HCT116 (cell line): ENCODE measurements at regions not wholly inside any gene's neighbourhood (a gene's known extent, or its start where the extent isn't known, plus 50 kb on each side); places are given as distances from the start of the nearest gene placed in this dataset.

Source experiments
- ELF1 ChIP-seq: IDR thresholded peaks from 2 replicates; pipeline ENCODE4 v1.6.1; 2012; ENCODE audit warnings: low read depth, borderline replicate concordance
- POLR2AphosphoS5 ChIP-seq: IDR thresholded peaks from 2 replicates; pipeline ENCODE4 v1.6.1; 2011; ENCODE audit warnings: mild to moderate bottlenecking, low read depth, low read length, moderate library complexity
- SP1 ChIP-seq: IDR thresholded peaks from 2 replicates; pipeline ENCODE4 v1.6.1; 2012; ENCODE audit warnings: low read depth
- YY1 ChIP-seq: IDR thresholded peaks from 2 replicates; pipeline ENCODE4 v1.6.1; 2011; ENCODE audit warnings: low read length, low read depth, moderate library complexity, mild to moderate bottlenecking; ENCODE audit not compliant: insufficient replicate concordance; ENCODE audit errors: extremely low read depth
- ZNF274 ChIP-seq: fragments of 200-500 bp; sonication (Bioruptor generic); IDR thresholded peaks from 2 replicates; pipeline ENCODE4 v1.6.1; 2014; ENCODE audit warnings: mild to moderate bottlenecking, low read depth, low read length, inconsistent platforms
- TF ChIP-seq, protein P1 (sequence below), 3 experiments: fragments of 200-600 bp in 1 of 3; sonication (generic) in 1 of 3; IDR thresholded peaks in 2 of 3; conservative IDR thresholded peaks in 1 of 3; 2 replicates each; pipeline ENCODE4 v1.5.1; 2012 to 2017; ENCODE audit warnings: low read depth in 2 of 3, low read length in 2 of 3, antibody characterized with exemption in 1 of 3, borderline replicate concordance in 1 of 3, control low read depth in 1 of 3, mild to moderate bottlenecking in 1 of 3, mixed read lengths in 1 of 3, mixed run types in 1 of 3, moderate library complexity in 1 of 3; ENCODE audit not compliant: insufficient read depth in 1 of 3

DNA sequence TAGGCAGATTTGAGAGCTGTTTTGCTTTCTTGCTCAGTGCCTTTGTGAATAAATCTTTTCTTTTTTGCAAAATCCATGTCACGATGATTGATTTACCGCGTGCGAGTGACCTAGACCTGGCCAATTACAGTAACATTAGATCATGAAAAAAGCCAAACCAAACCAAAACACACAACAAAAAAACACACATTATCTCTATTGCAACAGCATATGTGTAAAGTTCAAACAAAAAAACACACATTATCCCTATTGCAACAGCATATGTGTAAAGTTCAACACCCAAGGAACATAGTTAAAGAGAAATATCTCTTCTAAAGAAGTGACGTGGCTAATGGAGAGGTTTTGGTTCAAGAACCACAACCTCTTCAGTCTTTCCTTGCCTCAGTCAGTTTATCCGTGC lies 342.6 kb upstream of the NRG3 start:
- TF ChIP-seq YY1 (no peak), POLR2AphosphoS5 (no peak), ELF1 (no peak), SP1 (no peak), ZNF274 (no peak)
- TF ChIP-seq, protein P1, sequence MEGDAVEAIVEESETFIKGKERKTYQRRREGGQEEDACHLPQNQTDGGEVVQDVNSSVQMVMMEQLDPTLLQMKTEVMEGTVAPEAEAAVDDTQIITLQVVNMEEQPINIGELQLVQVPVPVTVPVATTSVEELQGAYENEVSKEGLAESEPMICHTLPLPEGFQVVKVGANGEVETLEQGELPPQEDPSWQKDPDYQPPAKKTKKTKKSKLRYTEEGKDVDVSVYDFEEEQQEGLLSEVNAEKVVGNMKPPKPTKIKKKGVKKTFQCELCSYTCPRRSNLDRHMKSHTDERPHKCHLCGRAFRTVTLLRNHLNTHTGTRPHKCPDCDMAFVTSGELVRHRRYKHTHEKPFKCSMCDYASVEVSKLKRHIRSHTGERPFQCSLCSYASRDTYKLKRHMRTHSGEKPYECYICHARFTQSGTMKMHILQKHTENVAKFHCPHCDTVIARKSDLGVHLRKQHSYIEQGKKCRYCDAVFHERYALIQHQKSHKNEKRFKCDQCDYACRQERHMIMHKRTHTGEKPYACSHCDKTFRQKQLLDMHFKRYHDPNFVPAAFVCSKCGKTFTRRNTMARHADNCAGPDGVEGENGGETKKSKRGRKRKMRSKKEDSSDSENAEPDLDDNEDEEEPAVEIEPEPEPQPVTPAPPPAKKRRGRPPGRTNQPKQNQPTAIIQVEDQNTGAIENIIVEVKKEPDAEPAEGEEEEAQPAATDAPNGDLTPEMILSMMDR (IDR thresholded peaks at IDR 0.05 in 2 of 3, conservative IDR thresholded peaks at IDR 0.05 in 1 of 3; ENCODE audit: borderline replicate concordance in 1 of 3, insufficient read depth in 1 of 3, low read depth in 2 of 3, low read length in 2 of 3) = no peak
